Liver (tissue), 3 donors: ENCODE measurements at regions not wholly inside any gene's neighbourhood (a gene's known extent, or its start where the extent isn't known, plus 50 kb on each side); places are given as distances from the start of the nearest gene placed in this dataset.

Source experiments
- FOXA1 ChIP-seq: IDR thresholded peaks from 2 replicates; pipeline ENCODE4 v1.6.1; 2016; ENCODE audit warnings: antibody characterized with exemption
- GABPA ChIP-seq, 2 donors: IDR thresholded peaks in 1 of 2; conservative IDR thresholded peaks in 1 of 2; 2 replicates each; pipeline ENCODE4 v1.6.1; 2016; ENCODE audit warnings: antibody characterized with exemption in 2 of 2, mild to moderate bottlenecking in 1 of 2, moderate library complexity in 1 of 2
- JUND ChIP-seq, 2 donors: IDR thresholded peaks; 2 replicates each; pipeline ENCODE4 v1.6.1; 2016; ENCODE audit warnings: antibody characterized with exemption in 2 of 2
- MAX ChIP-seq: IDR thresholded peaks from 2 replicates; pipeline ENCODE4 v1.6.1; 2016; ENCODE audit warnings: antibody characterized with exemption
- RAD21 ChIP-seq, 2 donors: IDR thresholded peaks; 2 replicates each; pipeline ENCODE4 v1.6.1; 2016; ENCODE audit warnings: antibody characterized with exemption in 2 of 2, mild to moderate bottlenecking in 2 of 2
- RXRA ChIP-seq, 2 donors: IDR thresholded peaks; 2 replicates each; pipeline ENCODE4 v1.6.1; 2017 to 2018; ENCODE audit warnings: antibody characterized with exemption in 2 of 2, mild to moderate bottlenecking in 1 of 2
- SP1 ChIP-seq: IDR thresholded peaks from 2 replicates; pipeline ENCODE4 v1.6.1; 2018; ENCODE audit warnings: antibody characterized with exemption, mild to moderate bottlenecking
- TAF1 ChIP-seq: conservative IDR thresholded peaks from 2 replicates; pipeline ENCODE4 v1.6.1; 2016; ENCODE audit warnings: antibody characterized with exemption, mild to moderate bottlenecking
- YY1 ChIP-seq: IDR thresholded peaks from 2 replicates; pipeline ENCODE4 v1.6.1; 2016; ENCODE audit warnings: antibody characterized with exemption, mild to moderate bottlenecking
- ZBTB33 ChIP-seq: IDR thresholded peaks from 2 replicates; pipeline ENCODE4 v1.6.1; 2016; ENCODE audit warnings: antibody characterized with exemption
- TF ChIP-seq, protein P1 (sequence below): fragments of 150-350 bp; IDR thresholded peaks from 2 replicates; pipeline ENCODE4 v1.5.1; 2017; ENCODE audit warnings: improper control_type of control experiment, low read depth, low read length; ENCODE audit not compliant: missing input control
- donor health status: healthy.
- donor health status: healthy.

DNA sequence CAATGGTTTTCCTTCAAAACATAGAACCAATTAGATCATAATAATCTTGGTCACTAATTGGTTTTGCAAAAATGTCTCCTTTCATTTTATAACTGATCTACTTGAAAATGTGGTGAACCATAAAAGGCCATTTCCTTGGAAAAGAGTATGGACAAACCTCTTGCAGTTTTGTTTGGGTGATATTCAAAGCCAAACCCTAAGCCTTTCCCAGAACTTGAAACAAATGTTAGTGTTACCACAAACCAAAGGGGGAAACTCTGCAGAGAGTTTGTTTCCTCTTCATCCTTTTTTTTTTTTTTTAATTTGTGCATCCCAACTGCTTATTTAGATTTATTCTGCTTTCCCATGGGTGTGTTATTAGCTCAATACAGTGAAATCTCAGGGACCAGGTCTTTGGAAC is 204.4 kb upstream of the ADAMTSL1 start:
- TF ChIP-seq, protein P1, sequence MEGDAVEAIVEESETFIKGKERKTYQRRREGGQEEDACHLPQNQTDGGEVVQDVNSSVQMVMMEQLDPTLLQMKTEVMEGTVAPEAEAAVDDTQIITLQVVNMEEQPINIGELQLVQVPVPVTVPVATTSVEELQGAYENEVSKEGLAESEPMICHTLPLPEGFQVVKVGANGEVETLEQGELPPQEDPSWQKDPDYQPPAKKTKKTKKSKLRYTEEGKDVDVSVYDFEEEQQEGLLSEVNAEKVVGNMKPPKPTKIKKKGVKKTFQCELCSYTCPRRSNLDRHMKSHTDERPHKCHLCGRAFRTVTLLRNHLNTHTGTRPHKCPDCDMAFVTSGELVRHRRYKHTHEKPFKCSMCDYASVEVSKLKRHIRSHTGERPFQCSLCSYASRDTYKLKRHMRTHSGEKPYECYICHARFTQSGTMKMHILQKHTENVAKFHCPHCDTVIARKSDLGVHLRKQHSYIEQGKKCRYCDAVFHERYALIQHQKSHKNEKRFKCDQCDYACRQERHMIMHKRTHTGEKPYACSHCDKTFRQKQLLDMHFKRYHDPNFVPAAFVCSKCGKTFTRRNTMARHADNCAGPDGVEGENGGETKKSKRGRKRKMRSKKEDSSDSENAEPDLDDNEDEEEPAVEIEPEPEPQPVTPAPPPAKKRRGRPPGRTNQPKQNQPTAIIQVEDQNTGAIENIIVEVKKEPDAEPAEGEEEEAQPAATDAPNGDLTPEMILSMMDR: no peak
- TF ChIP-seq JUND (IDR thresholded peaks at IDR 0.05) (no peak), RAD21 (IDR thresholded peaks at IDR 0.05) (no peak), TAF1 (no peak), ZBTB33 (no peak), FOXA1 (no peak), MAX (no peak), YY1 (no peak), SP1 (no peak), GABPA (IDR thresholded peaks at IDR 0.05 in 1 of 2, conservative IDR thresholded peaks at IDR 0.05 in 1 of 2) (no peak), RXRA (IDR thresholded peaks at IDR 0.05) (no peak)
